ENCODE measurements at regions not wholly inside any gene's neighbourhood (a gene's known extent, or its start where the extent isn't known, plus 50 kb on each side); places are given as distances from the start of the nearest gene placed in this dataset.

DNA sequence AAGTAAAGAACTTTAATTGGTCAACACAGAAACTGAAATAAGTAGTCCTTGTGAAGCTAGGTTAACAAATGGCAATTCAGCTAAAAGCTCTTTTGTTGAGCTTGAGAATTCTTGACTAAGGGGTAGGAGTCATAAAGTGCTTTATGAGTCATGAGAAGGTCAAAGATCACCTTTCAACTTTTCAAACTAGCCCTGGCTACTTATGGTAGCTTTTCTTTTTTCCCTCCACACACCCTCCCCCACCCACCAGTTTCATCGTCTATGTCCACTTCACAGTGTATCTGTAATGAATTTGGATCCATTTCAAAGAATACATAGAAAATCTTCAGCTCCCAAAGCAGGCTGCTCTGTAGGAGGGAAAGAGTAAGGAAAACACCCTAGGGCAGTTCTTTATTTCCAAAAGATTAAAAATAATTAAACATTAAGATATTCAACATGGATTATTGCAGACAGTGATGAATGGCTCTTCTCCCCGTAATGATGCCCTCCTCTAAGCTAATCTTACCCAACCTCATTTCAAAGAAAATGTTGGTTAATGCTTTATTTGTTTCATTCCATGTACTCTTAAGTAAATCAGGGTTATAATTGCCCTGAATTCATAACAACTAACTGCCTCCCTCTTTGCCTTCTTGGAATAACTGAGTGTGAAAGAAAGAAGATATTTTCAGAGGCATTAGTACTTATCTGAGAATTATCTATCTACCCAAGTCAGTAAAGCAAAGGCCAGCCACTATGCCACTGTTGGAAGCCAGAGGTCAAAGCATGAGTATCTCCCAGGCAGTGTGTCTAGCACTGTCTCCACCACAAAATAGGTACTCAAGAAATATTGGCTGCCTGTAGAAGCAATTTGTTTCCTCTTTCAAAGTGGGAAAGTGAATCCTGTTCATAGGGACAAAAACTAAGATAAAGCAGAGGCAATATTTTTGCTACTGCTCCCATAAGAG lies 290.6 kb downstream of the PIK3R1 start:
- no peak for TF ChIP-seq CTCF (conservative IDR thresholded peaks at IDR 0.05 in 1 of 2, IDR thresholded peaks at IDR 0.05 in 1 of 2; ENCODE audit: extremely low read depth in 1 of 2, insufficient read depth in 1 of 2, low read depth in 1 of 2, low read length in 2 of 2)
- TF ChIP-seq EZH2 (IDR thresholded peaks at IDR 0.05; ENCODE audit: borderline replicate concordance, low read length), result no peak
